ENCODE measurements at regions not wholly inside any gene's neighbourhood (a gene's known extent, or its start where the extent isn't known, plus 50 kb on each side); places are given as distances from the start of the nearest gene placed in this dataset.
"Not testable (repeated sequence)": the region's sequence is repeated elsewhere in the genome, so short reads cannot be mapped to it uniquely, and the experiment has no call there.

DNA sequence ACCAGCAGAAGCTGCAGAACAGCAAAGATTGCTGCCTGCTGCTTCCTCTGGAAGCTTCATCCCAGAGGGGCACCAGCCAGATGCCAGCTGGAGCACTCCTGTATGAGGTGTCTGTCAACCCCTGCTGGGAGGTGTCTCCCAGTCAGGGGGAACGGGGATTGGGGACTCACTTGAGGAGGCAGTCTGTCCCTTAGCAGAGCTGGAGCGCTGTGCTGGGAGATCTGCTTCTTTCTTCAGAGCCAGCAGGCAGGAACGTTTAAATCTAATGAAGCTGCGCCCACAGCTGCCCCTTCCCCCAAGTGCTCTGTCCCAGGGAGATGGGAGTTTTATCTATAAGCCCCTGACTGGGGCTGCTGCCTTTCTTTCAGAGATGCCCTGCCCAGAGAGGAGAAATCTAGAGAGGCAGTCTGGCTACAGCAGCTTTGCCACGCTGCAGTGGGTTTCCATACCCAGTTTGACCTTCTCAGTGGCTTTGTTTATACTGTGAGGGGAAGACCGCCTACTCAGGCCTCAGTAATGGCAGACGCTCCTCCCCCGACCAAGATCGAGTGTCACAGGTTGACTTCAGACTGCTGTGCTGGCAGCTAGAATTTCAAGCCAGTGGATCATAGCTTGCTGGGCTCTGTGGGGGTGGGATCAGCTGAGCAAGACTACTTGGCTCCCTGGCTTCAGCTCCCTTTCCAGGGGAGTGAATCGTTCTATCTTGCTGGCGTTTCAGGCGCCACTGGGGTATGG lies 1105.7 kb downstream of the STPG2 start:
- not testable (repeated sequence) for FAIRE-seq; DNase-seq (ENCODE audit: low spot score)

DNA sequence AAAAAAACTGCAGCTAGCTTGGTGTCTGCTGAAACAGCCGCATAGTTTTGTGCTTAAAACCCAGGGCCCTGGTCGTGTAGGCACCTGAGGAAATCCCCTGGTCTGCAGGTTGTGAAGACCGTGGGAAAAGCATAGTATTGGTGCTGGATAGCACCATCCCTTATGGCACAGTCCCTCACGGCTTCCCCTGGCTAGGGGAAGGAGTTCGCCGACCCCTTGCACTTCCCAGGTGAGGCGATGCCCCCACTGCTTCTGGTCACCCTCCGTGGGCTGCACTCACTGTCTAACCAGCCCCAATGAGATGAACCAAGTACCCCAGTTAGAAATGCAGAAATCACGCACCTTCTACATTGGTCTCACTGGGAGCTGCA lies 1105.1 kb downstream of the STPG2 start:
- FAIRE-seq (no peak), DNase-seq (ENCODE audit: low spot score) (no peak)

DNA sequence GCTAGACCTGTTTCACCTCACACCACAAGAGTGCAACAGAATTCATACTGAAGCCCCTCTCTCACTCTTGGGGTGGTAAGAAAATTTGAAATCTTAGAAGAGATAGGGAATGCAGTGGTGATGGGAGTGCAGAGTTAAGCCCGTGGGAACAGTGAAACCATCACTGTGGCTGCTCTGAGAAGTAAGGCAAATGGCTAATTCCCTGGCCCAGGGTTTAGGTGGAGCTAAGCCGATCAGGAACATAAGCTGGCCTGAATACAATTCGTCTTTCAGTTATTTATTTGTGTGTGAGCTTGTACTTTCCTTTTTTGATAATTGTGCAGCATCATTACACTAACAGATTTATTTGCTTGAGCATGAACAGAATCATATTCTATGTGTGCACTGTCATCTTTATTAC lies 1070.6 kb downstream of the STPG2 start:
- DNase-seq (ENCODE audit: low spot score) = no peak
- FAIRE-seq = no peak

DNA sequence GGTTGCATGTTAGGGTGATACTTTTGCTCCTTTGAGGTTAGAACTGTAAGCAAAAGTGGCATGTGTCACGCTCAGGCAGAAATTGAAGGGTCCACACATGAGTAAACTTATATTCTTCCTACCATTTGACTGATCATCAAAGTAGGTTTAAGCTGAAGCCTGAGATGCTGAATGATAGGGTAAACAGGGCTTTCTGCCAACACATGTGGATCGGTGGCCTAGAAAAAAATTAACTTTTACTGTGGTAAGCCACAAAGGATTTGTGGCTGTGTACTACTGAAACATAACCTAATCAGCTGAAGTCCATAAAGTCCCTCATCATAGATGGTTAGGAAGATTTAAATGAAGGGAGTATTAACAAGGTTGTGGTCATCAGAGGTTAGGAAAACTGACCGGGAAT lies 1070.1 kb downstream of the STPG2 start:
- FAIRE-seq (peak; percentile 75), DNase-seq (ENCODE audit: low spot score) (peak; percentile 56)

DNA sequence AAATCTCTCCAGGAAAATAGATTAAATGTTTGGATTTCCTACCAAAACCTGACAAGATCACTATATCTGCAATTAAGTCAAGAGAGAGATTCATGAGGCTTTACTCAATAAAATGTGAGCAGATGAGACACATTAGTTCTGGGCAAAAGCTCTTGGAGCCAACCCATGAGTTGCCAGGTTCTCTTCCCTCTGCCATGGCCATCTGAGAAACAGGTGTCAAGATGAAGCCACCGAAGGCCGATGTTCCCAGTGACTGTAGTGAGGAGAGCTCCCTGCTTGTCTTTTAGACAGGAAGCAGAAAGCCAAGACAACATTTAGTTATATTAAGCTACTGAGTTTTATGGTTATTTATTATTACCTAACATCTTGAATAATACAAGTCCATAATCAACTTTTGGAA lies 1068.7 kb downstream of the STPG2 start:
- FAIRE-seq (no peak), DNase-seq (ENCODE audit: low spot score) (no peak)

DNA sequence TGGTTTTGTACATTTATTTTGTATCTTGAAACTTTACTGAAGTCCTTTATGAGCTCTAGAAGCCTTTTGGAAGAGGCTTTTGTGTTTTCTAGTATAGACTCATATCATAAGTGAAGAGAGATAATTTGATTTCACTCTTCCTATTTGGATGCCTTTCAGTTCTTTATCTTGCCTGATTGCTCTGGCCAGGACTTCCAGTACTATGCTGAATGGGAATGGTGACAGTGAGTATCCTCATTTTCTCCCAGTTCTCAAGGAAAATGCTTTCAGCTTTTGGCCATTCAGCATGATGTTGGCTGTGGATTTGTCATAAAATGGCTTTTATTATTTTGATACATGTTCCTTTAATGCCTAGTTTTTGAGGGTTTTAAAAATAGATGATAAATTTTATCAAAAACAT lies 1061.3 kb downstream of the STPG2 start:
- DNase-seq (ENCODE audit: low spot score) (no peak), FAIRE-seq (no peak)

DNA sequence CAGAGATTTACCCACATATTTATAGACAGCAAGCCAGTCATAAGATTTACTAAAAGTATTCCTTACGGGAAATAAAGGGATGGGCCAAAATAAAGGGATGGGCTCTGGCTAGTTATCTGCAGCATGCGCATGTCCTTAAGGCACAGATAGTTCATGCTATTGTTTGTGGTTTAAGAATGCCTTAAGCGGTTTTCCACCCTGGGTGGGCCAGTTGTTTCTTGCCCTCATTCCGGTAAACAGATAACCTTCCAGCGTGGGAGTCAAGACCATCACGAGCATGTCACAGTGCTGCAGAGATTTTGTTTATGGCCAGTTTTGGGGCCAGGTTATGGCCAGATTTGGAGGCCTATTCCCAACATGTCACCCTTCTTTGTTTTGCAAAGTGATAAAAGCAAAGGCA lies 1046.2 kb downstream of the STPG2 start:
- FAIRE-seq = not testable (repeated sequence)

DNA sequence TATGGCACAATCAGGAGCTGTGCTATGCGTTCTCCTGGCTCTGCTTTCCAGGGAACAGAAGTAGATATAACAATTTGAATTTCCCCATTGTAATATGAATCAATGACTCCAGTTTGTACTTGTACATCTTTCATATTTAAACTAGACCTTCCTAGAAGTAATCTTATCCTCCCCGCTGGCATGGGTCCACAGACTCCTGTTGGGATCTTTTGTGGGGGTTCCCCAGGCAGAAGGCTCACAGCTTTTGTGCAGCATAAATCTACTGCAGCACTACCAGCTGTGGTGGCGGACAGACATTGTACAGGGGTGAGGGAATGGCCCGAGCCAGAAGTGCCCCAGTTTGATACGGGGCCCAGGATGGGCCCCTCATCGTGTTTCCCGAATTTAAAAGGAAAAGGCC lies 1042.1 kb downstream of the STPG2 start:
- FAIRE-seq; DNase-seq (ENCODE audit: low spot score): not testable (repeated sequence)

More for the DNA sequence above, 1046.2 kb downstream of the STPG2 start:
- DNase-seq (ENCODE audit: low spot score) = not testable (repeated sequence)

DNA sequence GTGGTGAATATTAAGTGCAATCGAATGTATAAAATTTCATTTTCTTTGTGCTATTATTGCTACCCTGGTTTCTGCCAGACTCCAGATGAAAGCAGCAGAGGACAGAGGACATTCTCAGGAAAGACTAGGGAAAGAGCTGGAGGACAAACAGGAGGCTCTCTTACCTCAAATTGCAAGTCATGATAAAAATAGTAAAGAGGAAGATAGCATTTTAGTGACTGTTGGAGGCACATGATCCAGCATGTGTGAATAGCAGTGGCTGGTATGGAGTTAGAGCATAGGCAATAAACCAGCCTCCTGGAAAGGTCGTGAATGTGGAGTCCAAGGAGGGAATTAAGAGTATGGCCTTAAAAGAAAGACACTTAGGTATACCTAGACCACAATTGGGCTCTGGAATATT lies 1040.0 kb downstream of the STPG2 start:
- FAIRE-seq (no peak), DNase-seq (ENCODE audit: low spot score) (no peak)

DNA sequence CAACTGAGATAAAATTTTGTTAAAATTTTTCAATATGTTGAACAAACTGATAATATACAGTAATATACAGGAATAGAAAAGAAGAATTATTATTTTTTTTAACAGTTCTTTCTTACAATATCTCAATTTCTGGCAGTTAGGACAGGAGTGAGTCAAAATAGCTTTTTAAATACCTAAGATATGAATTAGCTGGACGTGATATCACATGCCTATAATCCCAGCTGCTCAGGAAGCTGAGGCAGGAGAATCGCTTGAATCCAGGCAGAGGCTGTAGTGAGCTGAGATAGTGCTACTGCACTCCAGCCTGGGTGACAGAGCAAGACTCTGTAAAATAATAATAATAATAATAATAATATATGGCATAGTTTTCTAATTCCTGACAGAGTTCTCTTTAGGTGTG lies 1039.3 kb downstream of the STPG2 start:
- DNase-seq (ENCODE audit: low spot score) = no peak
- no peak for FAIRE-seq

DNA sequence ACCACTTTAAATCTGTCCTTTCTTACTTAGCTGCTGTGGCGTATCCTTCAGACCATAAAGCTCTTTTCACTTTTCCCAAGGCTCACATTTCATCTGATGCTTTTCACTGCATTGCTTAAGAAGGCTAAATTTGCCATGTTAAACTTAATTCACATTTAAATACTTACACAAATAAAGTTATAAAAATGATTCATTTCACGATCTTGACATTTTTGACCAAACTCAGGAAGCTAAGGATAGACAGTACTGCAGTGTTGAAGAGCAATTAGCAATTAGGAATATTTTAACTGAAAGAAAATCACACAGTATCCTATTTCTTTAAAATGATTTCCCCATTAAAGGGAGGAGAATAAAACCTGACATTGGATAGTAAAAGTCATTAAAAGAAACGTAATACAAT lies 1038.6 kb downstream of the STPG2 start:
- no peak for DNase-seq (ENCODE audit: low spot score)
- no peak for FAIRE-seq

DNA sequence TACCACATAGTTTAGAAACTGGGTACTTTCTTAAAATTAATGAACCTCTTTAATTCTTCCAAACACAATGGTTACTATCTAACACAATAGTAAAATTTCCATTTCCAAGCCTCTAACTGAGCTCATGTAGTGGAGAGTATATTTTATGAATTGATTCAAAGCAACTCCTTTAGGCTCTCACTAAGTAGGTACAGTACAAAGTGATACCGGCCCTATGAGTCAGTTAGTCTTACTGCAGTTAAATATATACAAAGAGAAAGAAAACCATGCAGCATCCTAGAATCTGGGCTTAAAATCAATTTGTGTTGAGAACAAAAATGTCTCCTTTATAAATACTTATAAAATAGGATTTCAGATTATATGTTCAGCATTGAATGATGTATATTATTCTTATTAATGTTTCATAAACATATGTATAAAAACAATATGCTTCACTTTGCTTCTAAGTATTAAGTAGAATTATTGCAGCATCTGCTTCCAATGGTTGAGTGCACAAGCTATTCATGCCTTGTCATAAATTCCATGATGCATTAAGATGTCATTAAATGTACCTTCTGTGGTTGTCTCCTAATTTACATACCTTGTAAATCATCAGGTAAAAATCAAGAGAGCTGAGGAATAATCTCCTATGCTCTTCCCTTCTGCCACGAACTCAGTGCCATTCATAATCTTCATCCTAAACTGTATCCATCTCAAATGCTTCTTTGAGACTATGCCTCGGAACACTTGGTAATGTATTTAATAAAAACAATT lies 1037.8 kb downstream of the STPG2 start:
- no peak for DNase-seq (ENCODE audit: low spot score)
- no peak for FAIRE-seq

DNA sequence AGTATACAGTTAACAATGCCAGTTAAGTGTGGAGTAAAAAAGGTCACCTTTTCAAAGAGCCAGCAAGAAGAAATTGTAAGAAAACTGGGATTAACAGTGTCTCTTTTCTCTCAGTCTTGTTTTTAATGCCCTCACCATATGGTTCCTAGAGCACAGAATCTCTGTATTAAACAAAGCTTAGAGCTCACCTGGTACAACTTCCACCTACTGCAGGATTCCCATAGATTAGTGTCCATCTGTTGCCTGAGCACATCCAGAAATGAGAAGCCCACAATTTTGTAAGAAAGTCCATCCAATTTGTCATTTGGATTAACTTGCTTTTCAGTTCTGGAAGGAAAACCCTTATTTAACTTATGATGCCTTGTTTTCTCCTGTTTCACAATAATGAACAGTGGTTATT lies 1037.1 kb downstream of the STPG2 start:
- FAIRE-seq (no peak), DNase-seq (ENCODE audit: low spot score) (no peak)

DNA sequence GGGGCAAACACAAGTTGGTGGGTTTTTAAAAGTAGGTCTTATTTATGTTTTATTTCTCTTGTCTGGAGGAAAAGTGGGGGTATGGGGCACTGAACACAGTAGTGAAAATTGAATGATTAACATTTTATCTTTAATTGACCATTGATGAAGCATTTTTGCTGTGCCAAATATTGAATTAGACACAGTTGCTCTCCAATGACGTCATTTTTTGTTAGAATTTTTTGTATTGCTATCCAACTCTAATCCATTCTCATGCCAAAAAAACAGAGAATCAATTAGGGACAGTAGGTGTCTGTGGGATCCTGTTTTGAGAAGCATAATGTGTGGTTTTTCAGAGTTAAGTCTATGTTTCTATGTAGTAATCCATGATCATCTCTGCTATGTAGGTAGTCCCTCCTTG lies 1032.8 kb downstream of the STPG2 start:
- no peak for FAIRE-seq
- DNase-seq (ENCODE audit: low spot score) = no peak

DNA sequence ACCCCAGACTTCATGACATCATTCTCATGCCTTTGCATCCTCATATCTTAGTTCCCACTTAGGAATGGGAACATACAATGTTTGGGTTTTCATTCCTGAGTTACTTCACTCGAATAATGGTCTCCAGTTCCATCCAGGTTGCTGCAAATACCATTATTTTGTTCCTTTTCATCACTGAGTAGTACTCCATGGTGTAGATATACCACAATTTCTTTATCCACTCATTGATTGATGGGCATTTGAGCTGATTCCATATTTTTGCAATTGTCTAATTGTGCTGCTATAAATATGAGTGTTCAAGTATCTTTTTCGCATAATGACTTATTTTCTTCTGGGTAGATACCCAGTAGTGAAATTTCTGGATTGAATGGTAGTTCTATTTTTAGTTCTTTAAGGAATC lies 1026.8 kb downstream of the STPG2 start:
- FAIRE-seq = no peak
- no peak for DNase-seq (ENCODE audit: low spot score)

DNA sequence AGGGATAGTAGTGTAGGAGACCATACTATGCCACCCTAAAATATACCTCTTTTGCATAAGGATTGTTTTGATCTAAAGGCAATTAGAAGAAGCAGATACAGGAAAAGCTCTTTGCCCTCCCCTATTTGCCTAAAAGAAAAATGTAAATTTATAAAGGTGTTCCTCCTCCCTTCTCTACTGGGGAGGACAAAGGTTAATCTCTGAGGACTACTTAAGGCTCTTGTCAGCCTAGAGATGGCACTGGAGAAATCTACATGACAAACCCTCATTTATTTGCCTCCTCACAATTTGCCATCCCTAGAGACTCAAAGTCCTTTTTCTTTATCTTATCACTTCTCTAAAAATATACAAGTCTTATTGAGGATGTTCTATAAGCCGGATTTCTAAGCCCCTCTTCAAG lies 1021.8 kb downstream of the STPG2 start:
- DNase-seq (ENCODE audit: low spot score) (no peak), FAIRE-seq (no peak)

DNA sequence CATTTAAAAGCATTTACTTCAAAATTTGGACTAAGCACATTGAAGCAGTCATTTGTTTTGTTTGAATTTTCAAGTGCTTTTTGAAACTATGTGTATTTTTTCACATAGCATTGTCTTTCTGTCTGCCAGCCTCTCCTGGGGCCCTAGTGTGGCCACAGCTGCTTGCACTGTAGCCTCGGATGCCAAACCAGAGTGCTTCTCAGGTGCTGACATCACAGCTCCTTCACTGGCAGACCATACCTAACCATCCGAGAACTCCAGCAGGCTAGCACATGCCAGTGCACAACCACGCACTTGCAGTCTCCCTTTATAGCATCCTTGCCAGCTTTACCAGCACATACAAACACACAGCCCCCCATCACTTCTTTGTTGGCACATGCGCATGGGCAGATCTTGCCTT lies 1019.7 kb downstream of the STPG2 start:
- DNase-seq (ENCODE audit: low spot score) (no peak), FAIRE-seq (no peak)

DNA sequence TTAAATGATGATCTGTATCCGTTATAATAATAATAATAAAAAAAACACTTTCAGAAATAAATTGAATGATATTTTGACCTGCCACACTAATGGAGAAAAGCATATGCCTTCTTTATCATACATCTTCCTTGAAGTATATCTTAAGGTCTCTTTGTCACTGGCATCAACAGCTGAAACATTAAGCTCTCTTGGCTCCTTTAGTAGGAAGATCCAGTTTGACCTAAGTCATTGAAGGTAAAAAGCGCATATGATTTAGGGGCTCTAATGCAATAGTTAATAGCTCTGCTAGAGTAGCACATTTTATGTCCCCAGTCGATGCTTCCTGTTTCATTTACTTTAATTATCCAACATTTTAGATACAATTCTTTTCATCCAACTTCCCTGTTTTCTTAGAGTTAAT lies 1010.8 kb downstream of the STPG2 start:
- no peak for FAIRE-seq

DNA sequence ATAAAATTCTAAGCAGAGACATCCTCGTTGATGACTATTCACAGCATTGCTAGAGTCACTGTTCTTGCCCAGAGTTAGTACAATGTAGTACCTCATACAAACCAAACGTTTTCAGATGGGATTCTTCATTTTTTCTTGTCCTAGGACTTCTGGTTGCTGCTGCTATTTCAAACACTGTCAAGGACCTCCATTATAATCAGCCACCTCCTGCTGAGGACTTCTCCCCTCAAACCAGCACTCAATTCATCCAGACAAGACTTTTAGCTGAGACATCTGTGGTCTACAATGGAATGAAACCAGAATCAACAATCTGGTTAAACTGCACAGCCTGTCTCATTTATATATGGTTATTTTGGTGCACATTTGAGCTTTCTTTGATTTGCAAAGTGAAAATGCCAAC lies 1008.8 kb downstream of the STPG2 start:
- DNase-seq (ENCODE audit: low spot score) = no peak
- FAIRE-seq = no peak

More for the DNA sequence above, 1010.8 kb downstream of the STPG2 start:
- DNase-seq (ENCODE audit: low spot score) = no peak

DNA sequence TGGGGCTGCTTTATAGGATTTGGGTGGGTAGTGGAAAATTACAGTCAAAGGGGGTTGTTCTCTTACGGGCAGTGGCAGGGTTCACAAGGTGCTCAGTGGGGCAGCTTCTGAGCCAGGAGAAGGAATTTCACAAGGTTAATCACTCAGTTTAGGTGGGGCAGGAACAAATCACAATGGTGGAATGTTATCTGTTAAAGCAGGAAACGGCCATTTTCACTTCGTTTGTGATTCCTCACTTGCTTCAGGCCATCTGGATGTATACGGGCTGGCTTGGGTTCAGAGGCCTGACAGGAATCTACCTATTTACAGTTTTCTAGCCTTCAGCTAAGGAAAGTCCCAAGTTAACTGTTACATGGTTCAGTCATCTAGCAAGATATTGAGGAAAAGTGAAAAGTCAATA lies 1003.5 kb downstream of the STPG2 start:
- no peak for FAIRE-seq
- no peak for DNase-seq (ENCODE audit: low spot score)

DNA sequence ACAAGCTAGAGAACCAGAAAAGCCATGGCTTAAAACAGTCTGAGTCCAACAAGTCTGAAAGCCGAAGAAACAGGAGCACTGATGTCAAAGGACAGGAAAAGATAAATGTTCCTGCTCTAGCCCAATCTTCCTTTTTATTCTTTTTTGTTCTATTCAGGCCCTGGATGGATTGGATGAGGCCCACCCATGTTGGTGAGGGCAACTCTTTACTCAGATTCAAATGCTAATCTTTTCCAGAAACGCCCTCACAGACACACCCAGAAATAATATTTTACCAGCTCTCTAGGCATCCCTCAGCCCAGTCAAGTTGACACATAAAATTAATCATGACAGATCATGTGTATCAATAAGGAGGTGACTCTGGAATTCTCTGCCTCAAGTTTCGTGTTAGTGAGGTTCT lies 1002.7 kb downstream of the STPG2 start:
- FAIRE-seq (no peak), DNase-seq (ENCODE audit: low spot score) (no peak)

DNA sequence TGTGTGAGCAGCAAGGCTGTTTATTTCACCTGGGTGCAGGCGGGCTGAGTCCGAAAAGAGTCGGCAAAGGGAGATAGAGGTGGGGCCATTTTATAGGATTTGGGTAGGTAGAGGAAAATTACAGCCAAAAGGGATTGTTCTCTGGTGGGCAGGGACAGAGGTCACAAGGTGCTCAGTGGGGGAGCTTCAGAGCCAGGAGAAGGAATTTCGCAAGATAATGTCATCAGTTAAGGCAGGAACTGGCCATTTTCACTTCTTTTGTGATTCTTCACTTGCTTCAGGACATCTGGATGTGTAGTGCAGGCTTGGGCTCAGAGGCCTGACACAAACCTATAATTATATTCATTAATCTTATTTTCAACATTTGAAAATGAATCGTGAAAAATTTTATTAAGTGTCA lies 1001.9 kb downstream of the STPG2 start:
- not testable (repeated sequence) for DNase-seq (ENCODE audit: low spot score); FAIRE-seq

DNA sequence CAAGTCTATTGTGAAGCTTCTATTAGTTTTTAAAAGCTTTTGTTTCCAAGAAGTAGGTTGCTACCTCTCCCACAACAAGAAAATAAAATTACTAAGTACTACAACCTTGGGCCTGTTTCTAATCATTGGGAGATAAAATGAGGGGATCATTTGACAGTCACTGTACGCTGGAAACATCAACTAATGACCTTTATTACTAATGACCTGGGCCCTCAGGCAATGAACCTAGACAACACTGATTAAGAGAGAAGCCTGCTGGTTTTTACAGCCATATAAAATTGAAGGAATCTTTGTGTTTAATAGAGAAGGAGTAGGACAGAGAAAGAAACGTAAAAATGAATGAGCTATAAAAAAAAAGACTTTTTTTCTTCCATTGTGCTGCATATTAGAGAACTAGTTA lies 1000.9 kb downstream of the STPG2 start:
- FAIRE-seq (no peak), DNase-seq (ENCODE audit: low spot score) (no peak)

Measured in RCC 7860 (cell line).